HG03025 (cell line): ENCODE measurements at regions not wholly inside any gene's neighbourhood (a gene's known extent, or its start where the extent isn't known, plus 50 kb on each side); places are given as distances from the start of the nearest gene placed in this dataset.
"Not testable (repeated sequence)": the region's sequence is repeated elsewhere in the genome, so short reads cannot be mapped to it uniquely, and the experiment has no call there.

Experiments
- ATAC-seq: cut with Tn5 transposase; IDR thresholded peaks from one replicate; pipeline ENCODE4 v1.9.1; 2021; ENCODE audit warnings: mild to moderate bottlenecking, moderate library complexity; ENCODE audit not compliant: unreplicated experiment, low FRiP score

GRCh38 chr11:97610000-97610399 lies 1220.2 kb downstream of the JRKL start:
- ATAC-seq: no peak

- no peak for ATAC-seq
Observed at GRCh38 chr11:97610854-97611253, 1221.0 kb downstream of the JRKL start.

- ATAC-seq: no peak
Observed at GRCh38 chr11:97611345-97611744, 1221.5 kb downstream of the JRKL start.

- no peak for ATAC-seq
Observed at GRCh38 chr11:97614606-97615005, 1224.8 kb downstream of the JRKL start.

GRCh38 chr11:97615546-97615945 lies 1225.7 kb downstream of the JRKL start:
- no peak for ATAC-seq

- ATAC-seq: no peak
Observed at GRCh38 chr11:97617031-97617430, 1227.2 kb downstream of the JRKL start.

GRCh38 chr11:97620007-97620406 lies 1230.2 kb downstream of the JRKL start:
- no peak for ATAC-seq

- ATAC-seq: no peak
Observed at GRCh38 chr11:97621282-97621681, 1231.5 kb downstream of the JRKL start.

GRCh38 chr11:97622795-97623194 lies 1233.0 kb downstream of the JRKL start:
- ATAC-seq: no peak

GRCh38 chr11:97636741-97637140 lies 1246.9 kb downstream of the JRKL start:
- ATAC-seq: not testable (repeated sequence)

GRCh38 chr11:97637701-97638100 lies 1247.9 kb downstream of the JRKL start:
- no peak for ATAC-seq

GRCh38 chr11:97638641-97639224 lies 1248.9 kb downstream of the JRKL start:
- no peak for ATAC-seq

- no peak for ATAC-seq
Observed at GRCh38 chr11:97641988-97642387, 1252.2 kb downstream of the JRKL start.

- ATAC-seq: no peak
Observed at GRCh38 chr11:97645736-97646135, 1255.9 kb downstream of the JRKL start.

GRCh38 chr11:97656356-97656755 lies 1266.5 kb downstream of the JRKL start:
- ATAC-seq: no peak

GRCh38 chr11:97657852-97658251 lies 1268.0 kb downstream of the JRKL start:
- ATAC-seq: no peak

GRCh38 chr11:97667057-97667456 lies 1277.2 kb downstream of the JRKL start:
- no peak for ATAC-seq

GRCh38 chr11:97683733-97684132 lies 1293.9 kb downstream of the JRKL start:
- ATAC-seq: peak; percentile 49

- no peak for ATAC-seq
Observed at GRCh38 chr11:97684486-97685439, 1295.0 kb downstream of the JRKL start.

GRCh38 chr11:97685695-97686094 lies 1295.9 kb downstream of the JRKL start:
- no peak for ATAC-seq

GRCh38 chr11:97687111-97687510 lies 1297.3 kb downstream of the JRKL start:
- no peak for ATAC-seq

- no peak for ATAC-seq
Observed at GRCh38 chr11:97691061-97691460, 1301.2 kb downstream of the JRKL start.
